Mesendoderm (in vitro differentiated cells): ENCODE measurements at regions not wholly inside any gene's neighbourhood (a gene's known extent, or its start where the extent isn't known, plus 50 kb on each side); places are given as distances from the start of the nearest gene placed in this dataset.
"Not testable (repeated sequence)": the region's sequence is repeated elsewhere in the genome, so short reads cannot be mapped to it uniquely, and the experiment has no call there.

Source experiments
- DNase-seq: peaks from one replicate; pipeline ENCODE4 v3.0.0; 2013
- H2AK5ac ChIP-seq: 2 replicates; pipeline ENCODE4 v1.6.1; 2013; ENCODE audit warnings: low read length, inconsistent platforms
- H2BK120ac ChIP-seq: 2 replicates; pipeline ENCODE4 v1.6.1; 2013; ENCODE audit warnings: low read depth, mild to moderate bottlenecking, low read length, moderate library complexity, mixed read lengths
- H2BK15ac ChIP-seq: replicated peaks from 2 replicates; pipeline ENCODE4 v1.6.1; 2013; ENCODE audit warnings: low read depth, mild to moderate bottlenecking, moderate library complexity
- H2BK5ac ChIP-seq: 2 replicates; pipeline ENCODE4 v1.6.1; 2013; ENCODE audit warnings: low read length, inconsistent platforms
- H3K18ac ChIP-seq: 2 replicates; pipeline ENCODE4 v1.6.1; 2013; ENCODE audit warnings: mild to moderate bottlenecking, low read length, mixed read lengths
- H3K23ac ChIP-seq: one replicate; pipeline ENCODE4 v1.6.1; 2013; ENCODE audit warnings: low read length
- H3K27ac ChIP-seq: 2 replicates; pipeline ENCODE4 v1.5.1; 2013; ENCODE audit warnings: low read depth, mild to moderate bottlenecking, inconsistent platforms, low read length, moderate library complexity
- H3K27me3 ChIP-seq: 2 replicates; pipeline ENCODE4 v1.6.1; 2013; ENCODE audit warnings: low read length, control low read depth, mild to moderate bottlenecking, inconsistent platforms; ENCODE audit not compliant: insufficient read depth, poor library complexity
- H3K36me3 ChIP-seq: 2 replicates; pipeline ENCODE4 v1.6.1; 2013; ENCODE audit warnings: low read length, inconsistent platforms; ENCODE audit not compliant: control insufficient read depth, insufficient read depth
- H3K4ac ChIP-seq: one replicate; pipeline ENCODE4 v1.6.1; 2013; ENCODE audit warnings: low read depth, mild to moderate bottlenecking, low read length, moderate library complexity
- H3K4me1 ChIP-seq: 2 replicates; pipeline ENCODE4 v1.6.1; 2013; ENCODE audit warnings: low read depth, low read length, inconsistent platforms; ENCODE audit not compliant: control insufficient read depth
- H3K4me2 ChIP-seq: 2 replicates; pipeline ENCODE4 v1.6.1; 2013; ENCODE audit warnings: low read length
- H3K4me3 ChIP-seq: 2 replicates; pipeline ENCODE4 v1.5.1; 2013; ENCODE audit warnings: mild to moderate bottlenecking, low read length
- H3K56ac ChIP-seq: one replicate; pipeline ENCODE4 v1.6.1; 2013; ENCODE audit warnings: low read length
- H3K79me1 ChIP-seq: 2 replicates; pipeline ENCODE4 v1.6.1; 2013; ENCODE audit warnings: low read length, inconsistent platforms
- H3K79me2 ChIP-seq: 2 replicates; pipeline ENCODE4 v1.6.1; 2013; ENCODE audit warnings: mild to moderate bottlenecking, low read length; ENCODE audit not compliant: control insufficient read depth, insufficient read depth
- H3K9ac ChIP-seq: 2 replicates; pipeline ENCODE4 v1.6.1; 2013; ENCODE audit warnings: low read length, inconsistent platforms
- H4K5ac ChIP-seq: one replicate; pipeline ENCODE4 v1.6.1; 2013; ENCODE audit warnings: low read length
- H4K8ac ChIP-seq: one replicate; pipeline ENCODE4 v1.6.1; 2013; ENCODE audit warnings: low read depth, mild to moderate bottlenecking, control low read depth, low read length, moderate library complexity
- WGBS: extraction: QIAGEN DNeasy Blood & Tissue Kit; methylation state at CpG from one replicate; pipeline ENCODE4 v1.1.7; 2013; ENCODE audit warnings: low lambda C conversion rate, missing lambda C conversion rate; ENCODE audit not compliant: insufficient coverage; ENCODE audit errors: extremely low coverage; 5-methylcytosine and 5-hydroxymethylcytosine counted together

DNA sequence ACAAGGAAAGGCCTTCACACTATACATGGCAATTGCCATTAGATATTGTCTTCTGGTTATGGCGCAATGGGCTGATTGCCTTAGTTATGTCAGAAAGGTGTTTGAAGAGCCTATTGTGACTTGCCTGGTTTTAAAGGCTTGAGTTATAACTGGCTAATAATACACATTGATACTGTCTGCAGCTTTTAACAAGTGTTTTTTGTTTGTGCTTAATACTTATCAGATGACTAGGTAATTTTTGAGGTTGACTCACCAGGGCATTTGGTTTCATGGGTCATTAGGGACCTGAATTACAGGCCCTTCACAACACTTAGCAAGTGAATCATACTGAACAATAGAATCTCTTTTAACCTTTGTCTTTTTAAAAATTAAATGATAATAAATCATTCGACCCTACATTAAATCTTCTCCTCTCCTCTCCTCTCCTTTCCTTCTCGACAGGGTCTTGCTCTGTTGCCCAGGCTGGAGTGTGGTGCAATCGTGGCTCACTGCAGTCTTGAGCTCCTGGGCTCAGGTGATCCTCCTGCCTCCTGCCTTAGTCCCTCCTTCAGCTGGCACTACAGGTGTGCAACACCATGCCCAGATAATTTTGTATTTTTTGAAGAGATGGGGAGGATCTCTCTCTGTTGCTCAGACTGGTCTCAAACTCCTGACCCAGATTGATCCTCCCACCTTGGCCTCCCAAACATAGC, 196.3 kb downstream of the JCAD start:
- DNase-seq = no peak

GRCh38 chr10:29861811-29862505, 197.4 kb downstream of the JCAD start:
- Histone ChIP-seq H3K27me3 (no peaks in the 10 kb centered on the region), H3K79me1 (no peaks in the 10 kb centered on the region), H3K4ac (no peak overlapping the region), H3K9ac (no peak overlapping the region), H2BK15ac (no peak overlapping the region), H2BK5ac (no peak overlapping the region), H3K4me2 (no peak overlapping the region), H3K18ac (no peak overlapping the region), H2AK5ac (no peak overlapping the region), H3K36me3 (no peaks in the 10 kb centered on the region), H2BK120ac (no peak overlapping the region), H3K56ac (no peak overlapping the region), H4K8ac (no peak overlapping the region), H4K5ac (no peak overlapping the region), H3K23ac (no peak overlapping the region), H3K4me1 (no peaks in the 10 kb centered on the region), H3K4me3 (no peak overlapping the region), H3K27ac (no peak overlapping the region), H3K79me2 (no peaks in the 10 kb centered on the region)
- DNase-seq = no peak
- no CpG with 5 or more reads among the region's 4 CpGs for WGBS

More for the DNA sequence above, 196.3 kb downstream of the JCAD start:
- Histone ChIP-seq H3K36me3 (no peaks in the 10 kb centered on the region), H3K27ac (no peak overlapping the region), H2BK120ac (no peak overlapping the region), H3K23ac (no peak overlapping the region), H2BK5ac (no peak overlapping the region), H2BK15ac (no peak overlapping the region), H3K27me3 (no peaks in the 10 kb centered on the region), H3K4ac (no peak overlapping the region), H4K8ac (no peak overlapping the region), H3K4me3 (no peak overlapping the region), H3K4me2 (no peak overlapping the region), H3K56ac (no peak overlapping the region), H3K4me1 (no peaks in the 10 kb centered on the region), H3K18ac (no peak overlapping the region), H3K79me1 (no peaks in the 10 kb centered on the region), H2AK5ac (no peak overlapping the region), H3K9ac (no peak overlapping the region), H4K5ac (no peak overlapping the region), H3K79me2 (no peaks in the 10 kb centered on the region)
- 100% methylated on average over 1 of the region's 4 CpGs for WGBS

DNA sequence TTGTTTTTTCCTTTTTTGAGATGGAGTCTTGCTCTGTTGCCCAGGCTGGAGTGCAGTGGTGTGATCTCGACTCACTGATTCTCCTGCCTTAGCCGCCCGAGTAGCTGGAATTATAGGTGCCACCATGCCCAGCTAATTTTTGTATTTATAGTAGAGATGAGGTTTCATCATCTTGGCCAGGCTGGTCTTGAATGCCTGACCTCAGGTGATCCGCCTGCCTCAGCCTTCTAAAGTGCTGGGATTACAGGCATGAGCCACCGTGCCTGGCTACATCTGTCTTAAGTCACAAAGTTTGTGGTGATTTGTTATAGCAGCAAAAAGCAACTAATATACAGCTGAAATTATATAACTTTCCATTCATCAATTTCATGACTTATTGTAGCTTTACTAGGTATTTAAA, 198.2 kb downstream of the JCAD start:
- not testable (repeated sequence) for H4K5ac ChIP-seq, H3K9ac ChIP-seq, H3K79me2 ChIP-seq, H3K27ac ChIP-seq, H3K27me3 ChIP-seq, H2BK15ac ChIP-seq, H3K56ac ChIP-seq, DNase-seq, H2BK5ac ChIP-seq, H3K18ac ChIP-seq, H3K4me1 ChIP-seq, H3K4me3 ChIP-seq, H3K4me2 ChIP-seq, H2AK5ac ChIP-seq, H4K8ac ChIP-seq, H3K36me3 ChIP-seq, H2BK120ac ChIP-seq, H3K4ac ChIP-seq, H3K23ac ChIP-seq, H3K79me1 ChIP-seq
- no CpG with 5 or more reads among the region's 5 CpGs for whole genome bisulfite sequencing

DNA sequence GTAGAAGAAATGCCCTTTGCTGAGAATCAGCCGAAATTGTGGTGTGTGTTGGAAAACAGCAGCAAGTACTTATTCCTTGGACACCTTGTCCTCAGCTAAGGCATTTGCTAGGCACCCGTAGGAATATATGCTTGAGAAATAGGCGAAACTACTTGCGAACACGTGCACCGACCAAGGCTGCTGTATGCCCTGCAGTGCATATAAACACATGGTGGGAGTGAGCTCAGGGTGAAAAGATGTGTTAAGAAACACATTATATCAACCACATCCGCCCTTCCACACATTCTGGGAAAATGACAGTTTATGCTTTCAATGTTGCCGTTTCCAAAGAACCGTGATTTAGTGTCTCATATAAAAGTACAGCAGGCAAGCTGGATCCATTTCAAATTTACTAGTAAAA, 199.2 kb downstream of the JCAD start:
- Histone ChIP-seq H2BK5ac (no peak overlapping the region), H3K56ac (no peak overlapping the region), H3K27ac (no peak overlapping the region), H3K4me1 (no peaks in the 10 kb centered on the region), H3K18ac (no peak overlapping the region), H3K27me3 (no peaks in the 10 kb centered on the region), H3K9ac (no peak overlapping the region), H3K4me3 (no peak overlapping the region), H3K23ac (no peak overlapping the region), H3K79me2 (no peaks in the 10 kb centered on the region), H2BK15ac (no peak overlapping the region), H3K36me3 (no peaks in the 10 kb centered on the region), H2AK5ac (no peak overlapping the region), H3K4me2 (no peak overlapping the region), H3K4ac (no peak overlapping the region), H2BK120ac (no peak overlapping the region), H3K79me1 (no peaks in the 10 kb centered on the region), H4K5ac (no peak overlapping the region), H4K8ac (no peak overlapping the region)
- no CpG with 5 or more reads among the region's 9 CpGs for WGBS
- no peak for DNase-seq

GRCh38 chr10:29859521-29860130, 199.8 kb downstream of the JCAD start:
- Histone ChIP-seq H3K4ac (no peak overlapping the region), H3K56ac (no peak overlapping the region), H3K18ac (no peak overlapping the region), H4K8ac (no peak overlapping the region), H3K4me2 (no peak overlapping the region), H2BK5ac (no peak overlapping the region), H4K5ac (no peak overlapping the region), H2BK120ac (no peak overlapping the region), H3K9ac (no peak overlapping the region), H3K27me3 (no peaks in the 10 kb centered on the region), H3K36me3 (no peaks in the 10 kb centered on the region), H3K4me1 (no peaks in the 10 kb centered on the region), H3K4me3 (no peak overlapping the region), H2BK15ac (no peak overlapping the region), H3K23ac (no peak overlapping the region), H3K79me2 (no peaks in the 10 kb centered on the region), H3K79me1 (no peaks in the 10 kb centered on the region), H3K27ac (no peak overlapping the region), H2AK5ac (no peak overlapping the region)
- WGBS = no CpG with 5 or more reads among the region's 6 CpGs
- DNase-seq = no peak
